Activated effector memory CD4-positive, alpha-beta T cell treated with anti-CD3 and anti-CD28 coated beads, Interleukin-2, amount 50 U/mL, for 16 hours (primary cell): ENCODE measurements at regions not wholly inside any gene's neighbourhood (a gene's known extent, or its start where the extent isn't known, plus 50 kb on each side); places are given as distances from the start of the nearest gene placed in this dataset.

Source experiments
- DNase-seq: peaks from one replicate; pipeline ENCODE4 v3.0.0-alpha.2; 2020

DNA sequence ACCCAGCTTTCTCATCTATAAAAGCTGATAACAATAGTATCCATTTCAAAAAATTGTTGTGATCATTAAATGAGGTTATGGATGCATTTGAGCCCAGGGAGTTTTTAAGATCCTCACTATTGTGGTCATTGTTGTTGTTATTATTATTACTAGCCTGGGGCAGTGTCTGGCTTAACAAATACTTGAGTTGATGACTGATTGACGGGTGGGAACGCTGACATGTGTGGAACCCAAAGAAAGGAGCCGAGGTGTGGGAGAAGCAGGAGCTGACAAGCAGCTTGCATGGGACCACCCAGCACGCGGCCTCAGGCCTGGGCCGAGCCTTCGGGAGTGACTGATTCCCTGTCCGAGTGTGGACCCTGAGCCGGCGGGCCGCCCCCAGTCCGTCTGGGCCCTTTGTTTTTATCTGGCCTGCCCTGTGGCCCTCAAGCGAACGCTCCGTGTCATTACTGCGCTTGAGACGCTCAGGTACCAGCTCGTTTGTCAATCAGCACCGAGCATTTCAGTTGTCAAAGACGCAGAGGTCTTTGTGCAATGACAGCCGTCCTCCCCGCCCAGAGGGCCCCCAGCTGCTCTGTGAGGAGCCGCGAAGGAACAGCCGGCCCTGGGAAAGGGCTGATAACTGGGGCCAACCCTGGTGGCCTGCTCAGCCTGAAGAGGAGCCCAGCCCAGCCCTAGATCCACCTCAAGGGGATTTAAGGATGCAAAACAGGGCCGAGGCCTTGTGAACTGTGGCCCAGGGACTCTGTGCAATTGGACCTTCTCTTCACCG is 132.9 kb upstream of the FOXF1 start:
- no peak for DNase-seq

DNA sequence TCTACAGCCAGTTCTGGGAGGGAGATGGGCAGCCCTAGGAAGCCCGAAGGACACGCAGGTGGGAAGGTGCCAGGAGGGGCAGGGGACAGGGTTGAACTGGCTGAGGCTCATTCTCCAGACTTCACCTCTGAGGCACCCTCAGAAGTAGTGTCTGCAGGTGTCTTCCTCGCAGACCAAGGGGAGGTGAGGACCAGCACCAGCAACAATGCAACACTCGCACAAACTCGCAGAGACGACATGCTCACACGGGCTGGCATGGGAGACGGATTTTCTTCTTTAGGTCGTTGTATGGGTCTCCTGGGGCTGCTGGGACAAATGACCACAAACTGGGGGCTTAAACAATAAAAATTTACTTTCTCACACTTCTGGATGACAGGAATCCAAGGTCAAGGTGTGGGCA is 132.2 kb upstream of the FOXF1 start:
- DNase-seq: no peak

DNA sequence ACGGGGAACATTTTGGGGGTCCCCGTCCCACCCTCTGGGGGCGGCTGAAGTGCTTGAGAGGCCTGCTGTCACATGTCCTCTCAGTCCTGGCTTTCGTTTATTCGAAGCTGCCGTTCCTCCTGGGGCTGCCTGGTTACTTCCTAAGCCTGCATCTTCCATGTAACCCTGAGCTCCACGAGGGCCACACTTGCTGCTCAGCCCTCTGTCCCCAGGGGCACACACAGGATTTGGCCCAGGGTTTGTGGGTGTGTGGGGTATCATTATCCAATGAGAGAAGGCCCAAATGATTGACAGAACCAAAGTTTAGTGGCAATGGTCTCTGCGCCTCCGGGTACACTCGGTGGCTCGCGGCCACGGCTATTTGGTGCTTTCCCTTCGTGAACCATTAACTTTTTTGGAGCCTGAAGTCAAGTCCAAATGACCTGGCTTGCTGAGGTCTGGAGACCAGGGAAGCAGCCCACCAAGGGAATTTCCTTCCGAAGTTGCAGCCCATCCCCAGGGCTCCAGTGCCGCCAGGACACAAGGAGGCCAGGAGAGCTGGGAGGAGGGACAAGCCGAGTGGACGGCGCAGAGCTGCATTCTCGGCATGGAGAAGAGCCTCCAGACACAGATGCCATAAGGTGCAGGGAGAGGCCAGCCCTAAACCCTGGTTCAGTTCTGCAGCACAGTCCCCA is 131.4 kb upstream of the FOXF1 start:
- DNase-seq: no peak

DNA sequence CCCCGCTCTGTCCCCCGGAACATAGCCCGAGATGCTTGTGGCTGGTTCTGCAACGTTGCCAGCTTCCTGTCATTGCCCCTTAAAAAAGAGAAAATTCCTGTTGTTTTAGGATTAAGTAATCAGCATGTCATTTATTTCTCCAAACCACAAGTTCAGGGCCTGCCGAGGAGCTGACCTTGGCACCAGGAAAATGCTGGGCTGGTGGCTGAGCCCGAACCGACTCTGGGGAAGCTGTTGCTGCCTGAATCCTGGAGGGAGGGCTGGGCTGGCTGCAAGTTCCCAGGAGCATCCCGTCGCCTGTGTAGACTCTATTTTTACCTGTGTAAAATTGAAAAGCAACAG is 130.9 kb upstream of the FOXF1 start:
- DNase-seq: no peak

DNA sequence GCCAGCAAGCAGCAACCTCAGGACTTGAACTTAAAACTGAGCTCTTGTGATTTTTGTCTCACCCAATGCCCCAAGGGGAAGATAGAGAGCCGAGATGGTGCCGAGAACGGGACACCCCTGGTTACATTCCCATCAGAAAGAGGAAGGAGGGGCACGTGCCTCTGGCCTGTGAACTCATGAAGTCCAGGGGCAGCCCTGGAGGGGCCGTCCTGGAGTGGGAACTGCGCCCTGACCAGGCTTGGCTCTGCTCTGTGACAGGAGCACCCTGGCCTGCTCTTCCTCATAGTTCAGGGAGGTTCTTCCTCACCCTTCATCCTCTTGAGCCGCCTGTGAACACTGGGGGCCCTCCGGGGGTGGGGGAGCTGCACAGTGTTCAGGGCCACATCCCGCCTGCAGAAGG is 130.3 kb upstream of the FOXF1 start:
- no peak for DNase-seq

DNA sequence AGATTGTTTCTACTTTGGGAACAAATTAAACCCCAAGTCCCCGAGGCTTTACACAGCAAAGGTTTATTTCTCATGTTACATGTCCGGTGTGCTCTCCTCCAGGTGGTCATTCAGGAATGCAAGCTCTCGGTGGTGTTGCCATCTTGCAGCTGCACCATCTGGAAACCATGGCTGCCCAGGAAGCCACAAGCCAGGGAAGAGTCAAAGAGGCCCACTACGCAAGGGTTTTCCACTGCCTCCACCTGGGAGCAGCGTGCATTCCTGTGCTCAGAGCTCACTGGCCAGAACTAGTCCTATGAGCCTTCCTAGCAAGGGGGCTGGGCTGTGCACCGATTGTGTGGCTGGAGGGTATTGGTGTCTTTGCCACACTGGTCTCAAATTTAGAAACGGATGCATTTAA is 128.8 kb upstream of the FOXF1 start:
- no peak for DNase-seq

DNA sequence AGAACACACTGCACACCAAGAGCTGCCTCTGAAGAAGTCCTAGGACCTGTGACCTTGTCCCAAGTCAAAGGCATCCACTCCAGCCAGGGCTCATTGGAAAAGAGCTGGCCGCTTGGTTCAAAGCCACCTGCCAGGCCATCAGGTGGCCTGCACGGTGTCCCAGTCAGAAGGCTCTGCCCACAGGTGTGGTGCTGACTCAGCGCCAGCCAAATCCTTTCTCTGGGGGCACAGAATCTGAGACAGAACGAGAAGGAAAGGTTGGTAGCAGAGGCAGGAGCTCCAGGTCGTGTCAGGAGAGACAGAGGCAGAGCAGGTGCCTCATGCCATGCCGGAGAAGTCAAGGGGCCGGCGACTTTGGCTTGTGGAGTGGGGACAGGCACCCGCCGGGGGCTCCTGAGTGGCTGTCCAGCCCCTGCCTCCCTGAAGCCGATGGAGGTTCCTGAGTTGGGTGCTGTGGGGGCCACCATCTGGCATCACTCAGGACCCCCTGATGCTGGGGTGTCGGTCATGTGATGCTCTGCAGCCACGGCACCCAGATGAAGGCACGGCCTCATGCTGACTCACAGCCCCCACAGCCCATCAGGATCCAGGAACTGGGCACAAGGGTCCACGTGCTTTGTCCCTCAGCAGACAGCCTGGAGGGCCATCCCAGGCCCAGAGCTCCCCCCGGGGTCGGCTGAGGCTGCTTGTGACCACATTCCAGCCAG is 128.1 kb upstream of the FOXF1 start:
- DNase-seq: no peak

DNA sequence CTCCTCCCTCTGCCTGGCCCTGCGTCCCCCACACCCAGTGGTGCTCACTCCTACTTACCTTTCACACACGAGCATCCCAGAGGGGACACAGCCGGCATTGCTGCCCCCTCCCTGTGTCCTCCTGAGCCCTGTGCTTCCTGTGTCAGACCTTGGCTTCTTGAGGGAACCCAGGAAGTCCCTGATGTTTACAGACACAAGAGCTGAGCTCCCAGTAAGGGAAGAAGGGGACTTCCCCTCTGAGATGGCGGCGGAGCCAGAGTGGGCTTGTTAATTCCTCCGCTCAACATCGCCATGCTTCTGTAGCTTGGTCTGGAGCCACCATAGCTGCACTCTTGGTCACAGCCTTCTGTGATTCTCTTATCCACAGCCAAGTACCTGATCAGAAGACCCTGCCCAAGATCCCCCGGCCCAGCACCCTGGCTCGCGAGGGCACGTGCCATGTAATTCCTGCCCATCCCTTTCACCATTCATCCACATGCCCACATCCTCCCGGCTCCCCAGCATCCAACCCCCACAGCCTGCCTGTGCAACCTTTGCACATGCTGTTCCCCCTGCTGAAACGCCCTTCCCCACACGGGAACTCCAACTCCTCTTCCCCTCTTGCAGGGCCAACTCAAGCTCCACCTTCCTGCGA is 127.4 kb upstream of the FOXF1 start:
- no peak for DNase-seq

DNA sequence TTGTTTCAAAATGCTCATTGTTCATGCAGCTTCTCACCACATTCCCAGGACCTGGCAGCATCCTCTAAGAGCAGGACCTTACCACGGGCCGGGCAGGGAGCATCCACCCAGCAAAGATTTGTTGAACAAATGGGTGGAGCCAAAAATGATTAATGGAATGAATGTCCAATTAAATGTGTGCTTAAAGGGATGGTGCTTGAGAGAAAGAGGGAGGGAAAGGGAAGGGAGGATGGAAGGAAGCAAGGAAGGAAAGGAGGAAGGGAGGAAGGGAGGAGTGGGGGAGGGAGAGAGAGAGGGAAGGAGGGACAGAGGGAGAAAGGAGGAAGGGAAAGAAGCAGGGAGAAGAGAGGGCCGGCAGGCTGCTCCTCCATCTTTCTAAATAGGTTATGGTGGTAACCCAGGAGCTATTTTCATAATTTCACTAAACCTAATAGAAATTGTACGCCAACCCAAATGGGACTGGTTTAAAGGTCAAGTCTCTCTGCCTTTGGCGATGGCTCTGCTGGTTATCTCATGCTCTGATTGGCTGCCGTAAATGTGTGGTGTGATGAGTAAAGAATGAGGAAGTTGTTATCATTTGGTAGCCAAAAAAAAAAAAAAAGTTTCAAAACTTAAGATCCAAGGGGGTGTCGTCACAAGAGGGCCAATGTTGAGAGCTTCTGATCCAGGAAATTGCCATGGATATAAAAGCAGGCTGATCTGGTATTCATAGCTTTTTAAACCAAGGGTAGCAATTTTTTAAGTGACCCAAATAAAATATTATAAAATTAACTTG is 126.7 kb upstream of the FOXF1 start:
- no peak for DNase-seq

DNA sequence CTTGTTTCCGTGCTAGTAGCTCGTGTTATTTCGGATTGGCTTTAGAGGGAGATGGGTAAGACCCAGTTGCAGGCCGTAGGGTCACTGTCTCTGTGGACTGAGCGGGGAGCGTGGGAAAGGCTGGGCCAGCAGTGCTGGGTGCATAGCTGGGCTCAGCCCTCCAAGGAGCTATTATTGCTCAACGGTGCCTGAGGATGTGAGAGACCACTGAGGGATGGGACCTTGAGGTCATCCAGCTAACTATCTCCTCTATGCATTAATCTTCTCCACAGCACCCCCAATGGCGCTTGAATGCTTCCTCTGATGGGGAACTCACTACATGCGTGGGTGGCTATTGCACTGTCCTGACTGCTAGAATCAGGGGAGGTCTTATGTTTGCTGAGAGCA is 126.1 kb upstream of the FOXF1 start:
- no peak for DNase-seq

DNA sequence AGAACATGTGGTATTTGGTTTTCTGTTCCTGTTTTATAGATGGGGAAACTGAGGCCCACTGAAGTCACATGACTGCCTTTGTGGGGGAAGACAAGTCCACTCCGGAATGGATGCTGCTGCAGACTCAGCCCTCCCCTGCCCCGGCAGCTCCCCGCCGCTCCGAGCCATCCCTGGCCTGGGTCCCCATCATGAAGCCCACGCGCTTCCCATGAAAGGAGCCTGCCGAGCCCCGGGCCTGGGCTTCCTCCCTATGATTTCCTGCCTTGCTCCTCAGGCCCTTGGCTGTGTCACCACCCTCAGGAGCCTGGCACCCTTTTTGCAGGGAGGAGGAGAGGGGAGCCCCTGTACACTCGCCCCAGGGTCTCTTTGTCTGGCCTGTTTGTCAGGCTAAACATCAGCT is 125.3 kb upstream of the FOXF1 start:
- no peak for DNase-seq

DNA sequence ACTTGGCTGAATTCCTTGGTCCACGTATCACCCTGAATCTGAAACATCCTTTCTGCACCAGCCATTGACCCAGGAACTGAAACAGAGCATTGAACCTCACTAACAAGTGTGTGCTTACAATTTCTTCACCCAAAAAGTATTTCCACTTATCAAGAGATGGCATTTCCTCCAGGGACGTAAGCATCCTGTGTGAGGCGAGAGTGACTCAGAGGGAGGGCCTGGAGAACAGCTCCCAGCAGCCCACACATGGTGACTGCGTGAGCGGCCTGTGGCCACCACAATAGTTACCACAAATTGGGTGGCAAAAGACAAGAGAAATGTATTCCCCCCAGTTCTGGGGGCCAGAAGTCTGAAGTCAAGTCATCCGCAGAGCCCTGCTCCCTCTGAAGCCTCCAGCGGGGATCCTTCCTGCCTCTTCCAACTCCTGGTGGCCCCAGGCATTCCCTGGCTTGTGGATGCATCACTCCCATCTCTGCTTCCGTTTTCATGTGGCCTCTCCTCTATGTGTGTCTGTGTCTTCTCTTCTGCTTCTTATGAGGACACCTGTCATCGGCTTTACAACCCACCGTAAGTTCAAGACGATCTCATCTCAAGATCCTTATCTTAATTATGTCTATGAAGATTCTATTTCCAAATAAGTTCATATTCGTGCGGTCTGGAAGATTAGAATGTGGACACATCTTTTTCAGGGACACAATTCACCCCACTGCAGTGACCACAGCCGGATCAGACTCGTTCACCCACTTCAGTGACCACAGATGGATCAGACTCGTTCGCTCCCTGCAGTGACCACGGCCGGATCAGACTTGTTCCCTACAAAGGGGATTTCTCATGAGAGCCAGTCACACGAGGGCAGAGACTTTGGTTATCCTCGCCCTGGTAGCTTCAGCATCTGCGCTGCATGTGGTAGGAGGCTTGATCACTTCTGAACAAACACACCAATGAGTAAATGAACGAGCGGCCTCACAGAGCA is 122.6 kb upstream of the FOXF1 start:
- no peak for DNase-seq

DNA sequence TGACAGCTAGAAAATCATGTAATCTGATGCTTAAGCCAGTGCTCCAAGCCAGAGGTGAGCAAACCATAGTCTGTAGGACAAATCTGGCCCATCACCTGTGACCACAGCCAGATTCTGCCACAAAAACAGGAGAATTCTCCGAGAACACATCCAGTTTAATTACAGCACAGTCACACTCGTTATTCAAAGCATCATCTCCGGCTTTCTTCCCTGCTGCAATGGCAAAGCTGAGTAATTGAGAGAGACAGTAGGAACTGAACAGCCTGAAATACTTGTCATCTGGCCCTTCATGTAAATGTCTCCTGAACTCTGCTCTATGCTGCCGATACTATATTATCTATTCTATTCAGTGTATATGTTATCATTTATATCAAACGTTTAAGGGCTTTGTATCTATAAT is 121.4 kb upstream of the FOXF1 start:
- no peak for DNase-seq

DNA sequence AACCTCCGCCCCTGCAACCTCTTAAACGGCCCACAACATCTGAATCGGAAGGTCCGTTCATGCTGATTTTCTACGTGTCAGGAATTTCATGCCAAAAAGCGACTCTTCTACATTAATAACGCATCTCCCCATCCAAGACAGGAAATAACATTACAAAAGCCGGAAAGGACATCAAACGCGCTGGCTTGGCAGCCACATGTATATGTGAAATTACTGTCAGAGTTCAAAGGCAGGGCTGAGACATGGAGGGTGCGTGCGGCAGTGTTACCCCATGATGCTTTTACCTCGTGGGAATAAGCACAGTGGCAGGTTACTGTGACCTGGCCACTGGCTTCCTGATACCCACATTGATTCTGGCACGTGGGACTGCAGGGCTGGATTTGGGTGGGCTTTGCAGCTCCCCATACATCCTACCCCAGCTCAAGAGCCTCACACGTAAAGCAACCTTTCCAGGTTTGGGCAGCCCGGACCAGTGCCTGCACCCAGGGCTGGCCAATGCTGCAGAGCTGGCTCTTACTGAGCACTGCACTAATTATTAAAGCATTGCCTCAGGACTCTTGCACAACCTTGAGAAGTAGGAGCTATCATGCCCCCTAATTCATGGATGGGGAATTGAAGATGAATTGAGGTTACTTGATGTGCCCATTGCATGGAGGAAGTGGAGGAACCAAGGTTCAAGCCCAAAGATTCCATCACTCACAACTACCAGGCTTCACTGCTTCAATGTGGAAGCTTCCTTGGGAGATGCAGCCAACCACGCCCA is 120.6 kb upstream of the FOXF1 start:
- DNase-seq: no peak

DNA sequence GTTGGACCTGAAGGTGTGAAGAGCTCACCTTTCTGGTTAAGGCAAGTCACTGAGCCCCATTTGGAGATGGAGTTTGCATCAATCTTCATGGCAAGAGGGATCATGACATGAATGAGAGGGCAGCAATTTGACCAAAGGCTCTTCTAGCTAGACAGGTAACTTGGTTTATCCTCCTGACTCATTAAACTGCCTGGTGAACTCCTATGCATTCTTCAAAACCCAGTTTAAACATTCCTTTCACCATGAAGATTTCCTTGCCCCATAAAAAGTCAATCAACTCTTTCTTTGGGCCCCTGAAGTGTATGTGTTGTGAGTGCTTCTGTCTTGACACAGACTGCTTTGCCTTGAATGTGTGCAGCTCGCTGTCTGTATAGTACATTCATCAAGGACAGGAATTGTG is 120.0 kb upstream of the FOXF1 start:
- no peak for DNase-seq

DNA sequence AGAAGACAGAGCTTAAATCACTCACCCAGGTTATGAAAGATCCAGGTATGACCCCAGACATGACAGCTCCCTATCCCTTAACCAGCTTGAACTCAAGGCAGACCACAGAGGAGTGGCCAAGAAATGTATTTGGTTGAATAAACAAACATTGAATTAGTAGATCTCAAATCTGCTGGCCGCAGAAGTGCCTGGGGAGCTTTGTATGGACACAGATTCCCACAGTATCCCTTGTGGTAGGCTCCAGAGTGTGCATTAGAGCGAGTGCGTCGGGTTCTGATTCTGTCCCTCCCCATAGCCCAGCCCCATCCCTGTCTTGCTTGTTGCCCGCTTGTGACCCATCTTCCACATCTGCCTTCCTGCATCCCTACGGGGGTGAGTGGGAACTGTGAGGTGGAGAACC is 118.8 kb upstream of the FOXF1 start:
- no peak for DNase-seq

DNA sequence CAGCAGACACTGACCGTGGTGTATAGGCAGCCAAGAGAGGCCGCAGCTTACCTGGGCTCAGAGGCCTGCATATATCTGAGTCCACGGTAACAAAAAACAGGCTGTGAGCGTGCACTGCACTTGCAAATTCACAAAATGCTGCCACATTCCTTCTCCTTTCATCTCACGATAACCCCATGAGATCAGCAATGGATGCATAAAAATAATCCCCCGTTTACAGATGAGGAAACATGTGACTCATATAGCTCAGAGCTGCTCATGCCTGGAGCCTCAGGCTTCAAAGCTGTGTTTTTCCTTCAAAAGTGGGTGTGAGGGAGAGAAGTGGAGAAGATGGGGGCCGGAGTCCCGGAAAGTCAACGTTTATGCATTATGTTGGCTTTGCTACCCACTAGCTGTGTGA is 118.3 kb upstream of the FOXF1 start:
- DNase-seq: no peak

DNA sequence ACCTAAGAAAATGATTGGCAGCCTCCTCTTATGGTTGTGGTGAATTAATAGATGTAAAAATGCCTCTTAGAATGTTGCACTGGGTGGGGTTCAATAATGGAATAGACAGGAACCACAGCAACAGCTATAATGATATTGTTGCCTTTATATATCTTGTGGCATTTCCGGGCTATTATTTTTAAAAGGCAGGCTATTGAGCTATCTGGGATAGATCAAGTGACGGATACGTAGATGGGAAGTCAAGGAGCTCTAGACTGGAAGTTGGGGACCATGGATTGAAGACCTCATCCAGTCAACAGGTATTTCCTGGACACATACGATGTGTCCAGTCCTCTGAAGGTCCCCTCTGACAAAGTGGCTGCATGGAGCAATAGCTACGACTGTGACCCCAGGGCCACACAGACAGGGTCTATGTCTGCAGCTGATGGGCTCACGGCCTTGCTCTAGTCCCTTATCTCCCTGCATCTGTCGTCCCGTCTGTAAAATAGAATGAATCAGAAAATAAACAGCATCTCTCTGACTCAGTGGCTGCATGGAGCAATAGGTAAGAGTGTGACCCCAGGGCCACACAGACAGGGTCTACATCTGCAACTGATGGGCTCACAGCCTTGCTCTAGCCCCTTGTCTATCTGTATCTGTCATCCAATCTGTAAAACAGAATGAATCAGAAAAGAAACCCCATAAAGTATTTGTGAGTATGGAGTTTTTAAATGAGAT is 117.7 kb upstream of the FOXF1 start:
- DNase-seq: no peak

DNA sequence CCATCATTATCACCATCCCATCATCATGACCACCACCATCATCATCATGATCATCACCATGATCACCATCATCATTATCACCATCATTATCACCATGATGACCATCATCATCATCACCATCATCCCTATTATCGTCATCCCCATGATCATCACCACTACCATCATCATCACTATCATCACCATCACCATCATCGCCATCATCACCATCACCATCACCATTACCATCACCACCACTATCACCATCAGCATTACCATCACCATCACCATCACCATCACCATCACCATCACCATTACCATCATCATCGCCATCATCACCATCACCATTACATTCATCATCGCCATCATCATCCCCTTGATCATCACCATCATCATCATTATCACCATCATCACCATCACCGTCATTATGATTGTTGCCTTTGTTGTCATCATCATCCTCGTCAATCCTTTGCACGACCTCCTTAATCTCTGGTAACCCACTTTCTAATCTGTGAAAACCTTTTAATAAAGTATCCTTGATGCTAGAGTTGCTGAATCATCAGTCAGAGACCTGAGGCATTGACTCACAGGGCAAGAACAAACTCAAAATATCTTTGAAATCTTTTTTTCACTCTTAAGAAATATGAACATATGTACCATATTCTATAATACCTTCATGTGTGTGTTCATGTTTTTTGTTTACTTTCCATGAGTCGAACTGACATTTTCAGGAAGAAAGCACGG is 116.3 kb upstream of the FOXF1 start:
- DNase-seq: no peak

DNA sequence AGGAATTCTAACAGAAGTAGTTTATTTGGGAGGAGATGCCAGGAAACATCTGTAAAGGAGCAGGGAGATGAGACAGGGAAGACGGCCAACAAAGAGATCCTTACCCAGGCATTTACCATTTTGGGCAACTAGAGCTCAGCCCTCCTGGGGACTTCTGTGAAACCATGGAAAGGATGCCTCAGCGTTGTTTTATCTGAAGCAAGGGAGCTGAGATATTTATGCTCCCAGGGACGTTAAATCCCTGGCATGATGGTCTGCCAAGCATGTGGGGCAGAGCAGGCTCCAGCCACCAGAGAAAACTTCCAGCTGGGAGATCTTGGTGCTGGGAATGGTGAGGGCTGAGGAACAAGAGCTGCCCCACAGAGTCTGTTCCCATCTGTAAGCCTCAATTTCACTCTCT is 114.8 kb upstream of the FOXF1 start:
- no peak for DNase-seq
